SW 1271 (cell line): ENCODE measurements at regions not wholly inside any gene's neighbourhood (a gene's known extent, or its start where the extent isn't known, plus 50 kb on each side); places are given as distances from the start of the nearest gene placed in this dataset.

Source experiments
- DNase-seq, 2 experiments: peaks; one replicate each; lab custom pipeline; 2025; lab: John Stamatoyannopoulos, UW

DNA sequence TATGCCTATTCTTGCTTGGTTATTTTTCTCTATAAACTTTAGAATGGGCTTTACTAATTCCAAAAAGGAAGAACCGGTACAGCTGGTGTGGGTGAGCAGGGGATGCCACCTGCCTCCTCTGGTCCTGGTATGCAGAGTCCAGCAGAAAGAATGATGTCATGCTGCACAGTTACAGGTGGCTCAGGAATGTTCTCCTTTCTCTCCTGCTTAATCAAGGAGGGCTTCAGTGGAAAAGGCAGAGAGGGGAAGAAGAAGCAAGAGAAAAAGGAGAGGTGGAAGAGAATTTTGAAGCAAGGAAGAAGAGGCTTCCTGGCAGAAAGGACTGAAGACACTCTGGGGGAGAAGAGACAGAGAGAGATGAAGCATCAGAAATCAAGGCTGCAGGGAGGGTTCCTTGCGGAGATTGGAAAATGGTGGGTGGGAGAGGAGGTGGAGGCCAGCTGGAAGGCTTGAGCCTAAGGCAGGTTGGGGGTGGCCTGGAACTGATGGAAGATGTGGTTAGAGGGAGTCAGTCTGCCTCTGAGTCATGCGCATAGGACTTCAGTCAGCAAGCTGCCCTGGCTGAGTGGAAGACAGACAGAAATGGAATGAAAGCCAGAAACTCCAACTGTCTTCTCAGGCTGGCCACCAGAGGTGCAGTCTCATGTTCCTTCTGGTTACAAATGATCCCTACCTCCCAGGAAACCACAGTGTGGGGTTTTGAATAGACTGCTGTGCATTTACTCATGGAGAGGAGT lies 64.6 kb upstream of the CRHR1 start:
- peak; percentile 54 to 63 for DNase-seq

DNA sequence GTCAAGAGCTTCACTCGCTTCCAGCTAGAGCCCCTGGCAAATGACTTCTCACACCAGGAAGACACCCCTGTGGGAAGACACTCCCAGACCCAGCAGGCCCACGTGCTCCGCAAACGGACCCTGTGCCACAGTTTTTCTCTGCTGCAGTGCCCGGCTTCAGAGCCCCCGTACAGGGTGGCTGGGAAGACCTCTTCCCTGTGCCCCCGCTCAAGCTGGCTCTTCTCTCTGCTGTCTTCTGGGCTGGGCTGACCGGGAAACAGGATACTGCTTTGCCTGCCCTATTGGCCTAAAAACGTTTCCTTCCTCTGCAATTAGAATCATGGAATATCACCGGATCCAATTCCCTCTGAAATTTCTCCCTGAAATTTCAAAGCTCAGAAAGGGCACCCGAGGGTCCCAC lies 63.7 kb upstream of the CRHR1 start:
- no peak for DNase-seq

DNA sequence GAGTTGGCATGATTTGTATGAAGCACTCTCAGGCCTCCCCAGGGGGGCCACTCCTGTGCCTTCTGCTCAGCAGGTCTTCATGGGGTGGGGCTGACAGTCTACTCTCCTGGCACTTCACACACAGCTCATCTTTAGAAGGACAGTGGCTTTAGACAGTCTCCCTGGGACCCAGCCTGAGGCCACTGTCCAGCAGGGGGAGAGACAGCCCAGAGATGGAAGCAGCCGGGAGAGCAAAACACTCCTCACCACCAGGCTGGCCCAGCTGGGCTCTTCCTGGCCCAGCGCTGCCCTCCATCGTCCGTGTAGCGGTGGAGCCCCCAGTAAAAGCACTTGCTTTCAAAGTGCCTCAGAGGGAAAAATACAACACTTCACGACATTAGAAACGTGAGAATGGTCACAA lies 62.0 kb upstream of the CRHR1 start:
- DNase-seq: no peak

DNA sequence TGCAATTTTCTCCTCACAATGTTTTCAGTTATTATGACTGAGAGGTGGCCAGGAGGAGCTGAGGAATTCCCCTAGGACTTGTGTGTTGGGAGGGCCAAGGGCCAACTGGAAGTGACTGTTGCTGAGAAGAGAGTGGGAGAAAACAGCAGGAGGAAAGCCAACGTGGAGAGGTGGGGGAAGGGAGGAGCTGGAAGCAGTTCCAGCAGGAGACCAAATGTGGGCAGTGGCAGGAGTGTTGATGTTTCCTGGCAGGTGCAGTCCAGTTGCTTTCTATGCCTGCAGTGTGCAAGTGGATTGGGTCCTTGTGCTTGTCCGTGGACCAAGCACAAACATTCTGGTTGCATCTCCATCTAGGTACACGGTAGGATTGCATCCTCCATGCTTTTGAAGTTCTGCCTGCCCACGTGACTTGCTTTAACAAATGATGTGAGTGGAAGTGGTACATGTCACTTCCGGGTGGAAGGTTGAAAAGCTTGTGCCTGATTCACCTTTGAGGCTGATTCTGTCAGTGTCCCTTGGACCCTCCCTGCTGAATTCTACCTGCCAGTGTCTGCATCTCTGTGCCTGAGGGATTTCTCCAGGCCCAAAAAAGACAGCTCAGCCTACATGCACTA lies 54.7 kb upstream of the CRHR1 start:
- no peak for DNase-seq

DNA sequence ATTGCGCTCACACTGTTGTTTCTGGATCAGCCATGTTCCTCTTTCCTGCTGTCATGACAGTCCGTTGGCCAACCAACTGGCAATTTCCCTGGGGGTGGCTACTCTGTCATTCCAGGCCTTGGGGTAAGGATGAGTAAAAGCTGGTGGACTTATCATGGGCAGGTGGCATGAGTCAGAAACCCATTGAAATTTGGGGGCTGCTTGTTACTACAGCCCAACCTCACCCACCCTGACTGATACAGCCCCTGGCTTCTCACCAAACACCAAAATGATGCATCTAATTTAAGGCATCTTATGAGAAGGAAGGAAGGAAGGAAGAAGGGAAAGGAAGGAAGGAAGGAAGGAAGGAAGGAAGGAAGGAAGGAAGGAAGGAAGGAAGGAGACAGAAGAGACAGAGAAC lies 53.9 kb upstream of the CRHR1 start:
- no peak for DNase-seq

DNA sequence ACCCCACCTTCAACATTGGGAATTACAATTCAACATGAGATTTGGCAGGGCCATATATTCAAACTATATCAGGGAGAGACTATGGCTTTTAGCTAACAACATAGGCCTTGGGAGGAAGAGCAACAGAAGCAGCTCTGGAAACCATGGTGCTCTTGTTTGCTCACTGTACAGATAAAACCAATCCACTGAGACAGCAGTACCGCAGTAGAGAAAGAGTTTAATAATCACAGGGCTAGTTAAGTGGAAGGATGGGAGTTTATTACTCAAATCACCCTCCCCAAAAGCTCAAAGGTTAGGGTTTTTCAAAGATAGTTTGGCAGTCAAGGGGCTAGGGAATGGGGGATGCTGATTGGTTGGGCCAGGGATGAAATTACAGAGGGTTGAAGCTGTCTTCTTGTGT lies 52.7 kb upstream of the CRHR1 start:
- DNase-seq: no peak

DNA sequence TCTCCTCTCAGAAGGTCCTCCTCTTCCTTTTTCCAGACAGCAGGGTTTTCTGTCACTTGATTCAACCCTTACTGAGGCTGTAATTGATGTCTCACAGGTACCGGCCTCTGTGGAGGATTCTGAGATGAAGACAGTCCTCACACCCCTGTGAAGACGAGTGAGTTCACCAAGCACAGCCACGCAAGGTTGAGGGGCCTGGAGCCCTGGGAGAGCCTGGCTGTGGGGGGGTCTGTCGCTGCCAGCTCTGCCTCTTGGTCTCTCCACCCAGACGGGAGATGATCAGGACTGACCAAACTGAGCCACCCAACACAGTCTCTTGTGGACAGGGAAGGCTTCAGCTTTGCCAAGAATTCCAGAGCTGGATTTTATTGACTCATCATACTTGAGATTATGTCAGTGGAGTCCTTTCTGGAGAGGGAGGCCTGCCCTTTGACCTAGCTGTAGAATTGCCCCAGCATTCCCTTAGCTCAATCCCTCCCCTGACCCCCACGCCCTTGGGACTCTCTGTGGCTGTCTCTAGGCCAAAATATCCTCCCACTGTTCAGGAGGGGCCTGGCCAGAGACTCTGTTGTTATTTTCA lies 51.1 kb upstream of the CRHR1 start:
- DNase-seq: no peak

DNA sequence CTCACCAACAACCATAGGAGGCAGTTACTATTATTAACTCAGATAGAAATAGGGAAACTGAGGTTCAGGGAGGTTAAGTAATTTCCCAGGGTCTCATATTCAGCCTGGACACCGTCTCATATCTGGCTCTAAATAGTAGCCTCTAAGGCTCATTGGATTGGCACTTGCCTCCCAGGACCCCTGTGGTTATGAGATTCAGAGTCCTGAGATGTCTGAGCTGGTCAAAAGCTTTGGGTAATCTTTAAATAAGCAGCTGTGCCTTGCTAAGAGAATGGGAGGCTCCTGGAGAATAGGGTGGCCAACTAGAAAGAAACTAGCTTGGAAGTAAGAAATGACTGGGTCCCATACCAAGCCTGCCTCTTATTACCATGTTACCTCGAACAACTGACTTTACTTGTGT lies 50.3 kb upstream of the CRHR1 start:
- no peak for DNase-seq
